ENCODE measurements at regions not wholly inside any gene's neighbourhood (a gene's known extent, or its start where the extent isn't known, plus 50 kb on each side); places are given as distances from the start of the nearest gene placed in this dataset.

GRCh38 chr20:22511943-22512910 lies 72.1 kb downstream of the FOXA2 start (continued):
- TF ChIP-seq ZNF564 (CRISPR knock-in tag; IDR thresholded peaks at IDR 0.05) (peak; percentile 77; the same call in 1 of the 2 replicates), NCOR1 (IDR thresholded peaks at IDR 0.05; ENCODE audit: borderline replicate concordance, low read length) (peak; percentile 88), ZNF557 (CRISPR knock-in tag; IDR thresholded peaks at IDR 0.05) (peak; percentile 79), CENPBD1 (CRISPR knock-in tag; IDR thresholded peaks at IDR 0.05; ENCODE audit: borderline replicate concordance, low read depth) (peak; percentile 92; the same call in 1 of the 2 replicates), NFE2L1 (CRISPR knock-in tag; IDR thresholded peaks at IDR 0.05; ENCODE audit: borderline replicate concordance) (no peak), JUN (CRISPR knock-in tag; IDR thresholded peaks at IDR 0.05) (peak; percentile 93), MLLT10 (CRISPR knock-in tag; IDR thresholded peaks at IDR 0.05) (no peak), FOXA1 (IDR thresholded peaks at IDR 0.05) (peak; percentile 90), FOXA1 (CRISPR knock-in tag; IDR thresholded peaks at IDR 0.05) (peak; percentile 98), SMAD3 (CRISPR knock-in tag; IDR thresholded peaks at IDR 0.05) (peak; percentile 75), BCLAF1 (IDR thresholded peaks at IDR 0.05) (no peak), IKZF1 (IDR thresholded peaks at IDR 0.05) (no peak), FOXP4 (CRISPR knock-in tag; IDR thresholded peaks at IDR 0.05) (peak; percentile 98), RXRB (CRISPR knock-in tag; IDR thresholded peaks at IDR 0.05; ENCODE audit: borderline replicate concordance) (peak; percentile 91), ZNF205 (CRISPR knock-in tag; IDR thresholded peaks at IDR 0.05) (peak; percentile 90), REXO4 (CRISPR knock-in tag; IDR thresholded peaks at IDR 0.05; ENCODE audit: borderline replicate concordance) (no peak), GABPB1 (CRISPR knock-in tag; IDR thresholded peaks at IDR 0.05) (peak; percentile 20; the same call in 1 of the 2 replicates), ZNF841 (CRISPR knock-in tag; IDR thresholded peaks at IDR 0.05; ENCODE audit: borderline replicate concordance) (0 out of 2 replicates have a peak, but pooled peaks have one; percentile 36), NFYC (CRISPR knock-in tag; IDR thresholded peaks at IDR 0.05) (peak; percentile 78), SP4 (CRISPR knock-in tag; IDR thresholded peaks at IDR 0.05) (peak; percentile 8; the same call in 1 of the 2 replicates), ZNF713 (CRISPR knock-in tag; IDR thresholded peaks at IDR 0.05) (no peak), ZNF614 (CRISPR knock-in tag; IDR thresholded peaks at IDR 0.05; ENCODE audit: borderline replicate concordance) (peak; percentile 94), ZNF546 (CRISPR knock-in tag; conservative IDR thresholded peaks at IDR 0.05) (peak; percentile 67; the same call in 1 of the 2 replicates), TBX3 (IDR thresholded peaks at IDR 0.05; ENCODE audit: borderline replicate concordance) (peak; percentile 91), KDM2A (CRISPR knock-in tag; IDR thresholded peaks at IDR 0.05; ENCODE audit: borderline replicate concordance, low read depth) (peak; percentile 85), ZNF256 (CRISPR knock-in tag; conservative IDR thresholded peaks at IDR 0.05) (no peak), HCFC1 (IDR thresholded peaks at IDR 0.05; ENCODE audit: low read depth, low read length) (no peak), ZNF24 (IDR thresholded peaks at IDR 0.05) (no peak)

All from HepG2 (cell line).